B cell (primary cell): ENCODE measurements at regions not wholly inside any gene's neighbourhood (a gene's known extent, or its start where the extent isn't known, plus 50 kb on each side); places are given as distances from the start of the nearest gene placed in this dataset.

Experiments
- ATAC-seq: fragments of 200-7000 bp; cut with Tn5 transposase; one replicate; pipeline ENCODE4 v1.10.0; 2021; ENCODE audit warnings: low read depth, mild to moderate bottlenecking, moderate number of reproducible peaks, moderate library complexity
- CTCF ChIA-PET: fragments of 350-600 bp; sonication (Branson Sonifier 250); formaldehyde crosslinking; loops from one replicate; lab custom pipeline; 2021; ENCODE audit warnings: antibody characterized with exemption, inconsistent platforms; lab: Charles Lee
- POLR2A ChIA-PET: fragments of 350-600 bp; sonication (Branson Sonifier 250); formaldehyde crosslinking; loops from one replicate; lab custom pipeline; 2021; ENCODE audit warnings: antibody characterized with exemption; lab: Charles Lee
- DNase-seq: peaks from one replicate; pipeline ENCODE4 v3.0.0; 2013
- H2AFZ ChIP-seq: 2 replicates; pipeline ENCODE4 v1.6.1; 2012; ENCODE audit warnings: mild to moderate bottlenecking, low read depth, low read length; ENCODE audit not compliant: insufficient read depth, poor library complexity, severe bottlenecking
- H3K27ac ChIP-seq, 2 donors: 1 replicate in 1 of 2; 2 replicates in 1 of 2; pipeline ENCODE4 v1.5.1; 2012 to 2013; ENCODE audit warnings: low read length in 2 of 2, mild to moderate bottlenecking in 2 of 2, moderate library complexity in 1 of 2
- H3K27me3 ChIP-seq, 4 experiments: fragments of 200-600 bp in 1 of 4; sonication (generic) in 1 of 4; replicated peaks in 1 of 4; 1 replicate in 2 of 4; 2 replicates in 2 of 4; pipeline versions ENCODE4 v1.6.1 to v1.7.0; 2013 to 2016; ENCODE audit warnings: low read length in 3 of 4, mild to moderate bottlenecking in 2 of 4, mixed read lengths in 1 of 4, moderate library complexity in 1 of 4; ENCODE audit not compliant: insufficient read depth in 4 of 4, control insufficient read depth in 3 of 4; ENCODE audit errors: control extremely low read depth in 1 of 4
- H3K36me3 ChIP-seq, 2 experiments: replicated peaks in 1 of 2; 1 replicate in 1 of 2; 2 replicates in 1 of 2; pipeline versions ENCODE4 v1.6.1 to v1.7.1; 2013; ENCODE audit warnings: low read length in 1 of 2; ENCODE audit not compliant: insufficient read depth in 2 of 2, control insufficient read depth in 1 of 2; ENCODE audit errors: control extremely low read depth in 1 of 2, extremely low read depth in 1 of 2
- H3K4me1 ChIP-seq, 2 donors: fragments of 200-600 bp in 1 of 2; sonication (generic) in 1 of 2; 1 replicate in 1 of 2; 2 replicates in 1 of 2; pipeline versions ENCODE4 v1.5.1 to v1.6.1; 2013 to 2017; ENCODE audit warnings: low read length in 2 of 2; ENCODE audit not compliant: control insufficient read depth in 2 of 2, insufficient read depth in 2 of 2
- H3K4me2 ChIP-seq: replicated peaks from 2 replicates; pipeline ENCODE3; 2012; ENCODE audit warnings: mild to moderate bottlenecking, low read depth, low read length; ENCODE audit not compliant: poor library complexity, severe bottlenecking
- H3K4me3 ChIP-seq, 5 experiments: fragments of 200-600 bp in 1 of 5; sonication (generic) in 1 of 5; 1 replicate in 3 of 5; 2 replicates in 2 of 5; pipeline versions ENCODE4 v1.5.1 to v1.7.0; 2011 to 2016; ENCODE audit warnings: low read length in 4 of 5, mild to moderate bottlenecking in 4 of 5, low read depth in 2 of 5, control low read depth in 1 of 5, moderate library complexity in 1 of 5; ENCODE audit not compliant: insufficient read depth in 1 of 5; ENCODE audit errors: control extremely low read depth in 1 of 5, extremely low read depth in 1 of 5
- H3K79me2 ChIP-seq: fragments of 200-600 bp; sonication (generic); one replicate; pipeline ENCODE4 v1.6.0; 2016; ENCODE audit warnings: low read length; ENCODE audit not compliant: control insufficient read depth, insufficient read depth
- H3K9ac ChIP-seq: fragments of 200-600 bp; sonication (generic); 2 replicates; pipeline ENCODE4 v1.6.1; 2017; ENCODE audit warnings: mild to moderate bottlenecking, low read length, moderate library complexity
- H3K9me3 ChIP-seq, 3 donors: one replicate each; pipeline versions ENCODE4 v1.6.1 to v1.7.1; 2013; ENCODE audit warnings: low read length in 2 of 3; ENCODE audit not compliant: control insufficient read depth in 2 of 3, insufficient read depth in 1 of 3; ENCODE audit errors: control extremely low read depth in 1 of 3
- H4K20me1 ChIP-seq: 2 replicates; pipeline ENCODE4 v1.6.0; 2012; ENCODE audit warnings: mild to moderate bottlenecking, low read length; ENCODE audit not compliant: insufficient read depth, control insufficient read depth, poor library complexity, severe bottlenecking
- H3K27ac Mint-ChIP-seq: one replicate; pipeline ENCODE4 v1.8.0; 2021; ENCODE audit warnings: mixed read lengths
- H3K27me3 Mint-ChIP-seq: one replicate; pipeline ENCODE4 v1.8.0; 2021; ENCODE audit warnings: mixed read lengths
- H3K4me1 Mint-ChIP-seq: one replicate; pipeline ENCODE4 v1.8.0; 2021; ENCODE audit warnings: mixed read lengths
- H3K4me3 Mint-ChIP-seq: one replicate; pipeline ENCODE4 v1.8.0; 2021; ENCODE audit warnings: mixed read lengths
- H3K9me3 Mint-ChIP-seq: one replicate; pipeline ENCODE4 v1.8.0; 2022; ENCODE audit warnings: mixed read lengths; ENCODE audit not compliant: insufficient read depth
- EZH2 ChIP-seq: IDR thresholded peaks from 2 replicates; pipeline ENCODE4 v1.6.1; 2012; ENCODE audit warnings: borderline replicate concordance, low read depth, mild to moderate bottlenecking, moderate library complexity, low read length; ENCODE audit not compliant: insufficient read depth, poor library complexity, severe bottlenecking
- WGBS: methylation state at CpG from one replicate; pipeline ENCODE4 v1.1.5; 2013; ENCODE audit warnings: missing lambda C conversion rate; ENCODE audit not compliant: insufficient coverage; 5-methylcytosine and 5-hydroxymethylcytosine counted together
- intact Hi-C: fragments of 100-400 bp; cut with micrococcal nuclease; formaldehyde crosslinking; loops from one replicate; pipeline ENCODE4 v1.10.0; 2022
- TF ChIP-seq, protein P1 (sequence below): fragments of 200-600 bp; IDR thresholded peaks from one replicate; pipeline ENCODE4 v1.8.0; 2022; ENCODE audit warnings: antibody characterized with exemption, mild to moderate bottlenecking

DNA sequence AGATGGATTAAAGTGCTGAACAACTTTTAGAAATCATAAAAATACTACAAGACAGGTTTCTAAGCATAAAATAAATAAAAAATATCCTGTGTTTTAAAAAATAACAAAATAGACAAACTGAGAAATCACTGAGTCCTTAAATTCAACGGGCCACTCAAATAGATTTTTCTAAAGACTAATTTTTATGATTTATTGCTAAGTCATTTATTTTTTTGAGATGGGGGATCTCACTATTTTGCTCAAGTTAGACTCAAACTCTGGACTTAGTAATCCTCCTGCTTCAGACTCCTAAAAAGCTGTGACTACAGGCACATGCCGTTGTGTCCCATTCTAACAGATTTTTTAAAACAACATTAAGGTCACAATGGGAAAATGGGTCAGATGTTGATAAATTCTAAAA, 121.0 kb upstream of the THSD7A start:
- ChIA-PET CTCF (no interaction called here), POLR2A (no interaction called here)
- TF ChIP-seq, protein P1, sequence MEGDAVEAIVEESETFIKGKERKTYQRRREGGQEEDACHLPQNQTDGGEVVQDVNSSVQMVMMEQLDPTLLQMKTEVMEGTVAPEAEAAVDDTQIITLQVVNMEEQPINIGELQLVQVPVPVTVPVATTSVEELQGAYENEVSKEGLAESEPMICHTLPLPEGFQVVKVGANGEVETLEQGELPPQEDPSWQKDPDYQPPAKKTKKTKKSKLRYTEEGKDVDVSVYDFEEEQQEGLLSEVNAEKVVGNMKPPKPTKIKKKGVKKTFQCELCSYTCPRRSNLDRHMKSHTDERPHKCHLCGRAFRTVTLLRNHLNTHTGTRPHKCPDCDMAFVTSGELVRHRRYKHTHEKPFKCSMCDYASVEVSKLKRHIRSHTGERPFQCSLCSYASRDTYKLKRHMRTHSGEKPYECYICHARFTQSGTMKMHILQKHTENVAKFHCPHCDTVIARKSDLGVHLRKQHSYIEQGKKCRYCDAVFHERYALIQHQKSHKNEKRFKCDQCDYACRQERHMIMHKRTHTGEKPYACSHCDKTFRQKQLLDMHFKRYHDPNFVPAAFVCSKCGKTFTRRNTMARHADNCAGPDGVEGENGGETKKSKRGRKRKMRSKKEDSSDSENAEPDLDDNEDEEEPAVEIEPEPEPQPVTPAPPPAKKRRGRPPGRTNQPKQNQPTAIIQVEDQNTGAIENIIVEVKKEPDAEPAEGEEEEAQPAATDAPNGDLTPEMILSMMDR = no peak
- TF ChIP-seq EZH2 = no peak
- intact Hi-C loops = no loop called here
- Mint-ChIP-seq H3K9me3 (peaks cover 2% of the 10 kb centered on the region), H3K27ac (no peak overlapping the region), H3K4me1 (no peaks in the 10 kb centered on the region), H3K27me3 (no peaks in the 10 kb centered on the region), H3K4me3 (no peak overlapping the region)
- ATAC-seq (no peak), DNase-seq (no peak)
- Histone ChIP-seq H3K4me2 (no peak overlapping the region), H3K4me1 (no peaks in the 10 kb centered on the region), H3K79me2 (no peaks in the 10 kb centered on the region), H3K27ac (no peak overlapping the region), H2AFZ (no peak overlapping the region), H3K27me3 (no peaks in the 10 kb centered on the region), H3K36me3 (no peaks in the 10 kb centered on the region), H3K9me3 (peaks cover 0 to 7% (median 0%) of the 10 kb centered on the region in 3 donors), H4K20me1 (no peaks in the 10 kb centered on the region), H3K4me3 (no peak overlapping the region), H3K9ac (no peak overlapping the region)
- no CpG with 5 or more reads among the region's 2 CpGs for whole genome bisulfite sequencing

DNA sequence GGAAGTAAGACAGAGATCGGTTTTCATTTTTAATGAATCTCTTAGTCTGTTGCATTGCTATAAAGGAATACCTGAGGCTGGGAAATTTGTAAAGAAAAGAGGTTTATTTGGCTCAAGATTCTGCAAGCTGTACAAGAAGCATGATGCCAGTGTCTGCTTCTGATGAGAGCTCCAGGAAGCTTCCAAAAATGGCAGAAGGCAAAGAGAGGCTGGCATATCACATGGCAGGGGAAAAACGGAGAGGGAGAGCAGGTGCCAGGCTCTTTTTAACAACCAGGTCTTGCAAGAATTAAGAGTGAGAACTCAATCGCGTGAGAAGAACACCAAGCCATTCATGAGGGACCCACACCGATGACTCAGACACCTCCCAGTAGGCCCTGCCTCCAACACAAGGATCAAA, 125.0 kb upstream of the THSD7A start:
- WGBS = 67% methylated on average over 1 of the region's 5 CpGs
- intact Hi-C loops = no loop called here
- ATAC-seq = no peak

More for the DNA sequence above, 125.0 kb upstream of the THSD7A start:
- H3K9me3 ChIP-seq = no peaks in the 10 kb centered on the region
- no peak for DNase-seq
- Mint-ChIP-seq H3K4me3 (no peak overlapping the region), H3K4me1 (no peaks in the 10 kb centered on the region), H3K27ac (no peak overlapping the region), H3K9me3 (peaks cover under 1% of the 10 kb centered on the region), H3K27me3 (no peaks in the 10 kb centered on the region)
- H2AFZ ChIP-seq = no peak overlapping the region
- no peak overlapping the region for H3K9ac ChIP-seq
- H3K27ac ChIP-seq = no peak overlapping the region
- H3K4me2 ChIP-seq = no peak overlapping the region
- no peaks in the 10 kb centered on the region for H3K36me3 ChIP-seq
- H4K20me1 ChIP-seq = no peaks in the 10 kb centered on the region
- H3K27me3 ChIP-seq = no peaks in the 10 kb centered on the region
- no peak overlapping the region for H3K4me3 ChIP-seq
- no peaks in the 10 kb centered on the region for H3K79me2 ChIP-seq
- no peaks in the 10 kb centered on the region for H3K4me1 ChIP-seq
- no peak for TF ChIP-seq EZH2
- TF ChIP-seq, protein P1 = no peak
- ChIA-PET CTCF (no interaction called here), POLR2A (no interaction called here)
